HepG2 (cell line): ENCODE measurements at regions not wholly inside any gene's neighbourhood (a gene's known extent, or its start where the extent isn't known, plus 50 kb on each side); places are given as distances from the start of the nearest gene placed in this dataset.

ENCODE experiments used
- ATAC-seq: fragments of 200-7000 bp; cut with Tn5 transposase; 3 replicates; pipeline ENCODE4 v1.9.1; 2020; ENCODE audit warnings: mild to moderate bottlenecking, moderate library complexity
- BruUV-seq: library from RNA; stranded (reverse); fragments of 400-500 nt; replicated peaks from 2 replicates; lab custom pipeline; 2021; lab: Mats Ljungman, UMichigan
- CTCF ChIA-PET: fragments of 300-600 bp; formaldehyde crosslinking; extraction: SDS; loops from one replicate; lab custom pipeline; 2021; ENCODE audit warnings: low total read pairs, inconsistent platforms, low intra/inter-chr PET ratio; lab: Yijun Ruan, JAX
- POLR2A ChIA-PET: fragments of 350-600 bp; sonication (Branson Sonifier 250); formaldehyde crosslinking; loops from one replicate; lab custom pipeline; 2020; ENCODE audit warnings: antibody characterized with exemption, inconsistent platforms; lab: Yijun Ruan, JAX
- DNase-seq: peaks from one replicate; pipeline ENCODE4 v3.0.0-alpha.2; 2015; ENCODE audit warnings: low spot score
- FAIRE-seq: peaks from 3 replicates; lab custom pipeline; 2011; peaks lifted over from hg19 to GRCh38; lab: Jason Lieb, UNC
- H2AFZ ChIP-seq: one replicate; pipeline ENCODE4 v1.6.1; 2011; ENCODE audit warnings: low read length, inconsistent platforms
- H3K27ac ChIP-seq: fragments of 300-600 bp; 3 replicates; pipeline ENCODE4 v1.8.0; 2011; ENCODE audit warnings: mixed run types, mild to moderate bottlenecking, mixed read lengths, low read length, inconsistent platforms; ENCODE audit not compliant: insufficient read depth; ENCODE audit errors: extremely low read length
- H3K27me3 ChIP-seq, 2 experiments: fragments of 200-600 bp in 1 of 2; 2 replicates in 1 of 2; 3 replicates in 1 of 2; pipeline versions ENCODE4 v1.6.0 to v1.8.0; 2011; ENCODE audit warnings: low read length in 2 of 2, mild to moderate bottlenecking in 2 of 2, moderate library complexity in 2 of 2, inconsistent platforms in 1 of 2; ENCODE audit not compliant: insufficient read depth in 2 of 2, control insufficient read depth in 1 of 2
- H3K36me3 ChIP-seq, 2 experiments: fragments of 200-600 bp in 1 of 2; replicated peaks in 1 of 2; 2 replicates in 1 of 2; 3 replicates in 1 of 2; pipeline versions ENCODE4 v1.5.1 to v1.8.0; 2011; ENCODE audit warnings: low read length in 2 of 2, inconsistent platforms in 1 of 2; ENCODE audit not compliant: insufficient read depth in 2 of 2, control insufficient read depth in 1 of 2
- H3K4me1 ChIP-seq: 2 replicates; pipeline ENCODE4 v1.5.1; 2012; ENCODE audit warnings: low read length, inconsistent platforms; ENCODE audit not compliant: insufficient read depth
- H3K4me2 ChIP-seq: 2 replicates; pipeline ENCODE4 v1.6.0; 2011; ENCODE audit warnings: low read depth, low read length, inconsistent platforms
- H3K4me3 ChIP-seq, 3 experiments: fragments of 200-600 bp in 1 of 3; sonication (generic), shearing (Covaris generic) in 1 of 3; replicated peaks in 1 of 3; 2 replicates each; pipeline ENCODE4 v1.5.1; 2011 to 2016; ENCODE audit warnings: low read length in 3 of 3, inconsistent platforms in 2 of 3, low read depth in 2 of 3, mild to moderate bottlenecking in 2 of 3, control low read depth in 1 of 3, mixed read lengths in 1 of 3; ENCODE audit not compliant: insufficient read depth in 1 of 3
- H3K79me2 ChIP-seq: one replicate; pipeline ENCODE4 v1.6.1; 2011; ENCODE audit warnings: low read length, inconsistent platforms; ENCODE audit not compliant: insufficient read depth
- H3K9ac ChIP-seq: 2 replicates; pipeline ENCODE4 v1.6.0; 2011; ENCODE audit warnings: mild to moderate bottlenecking, low read depth, low read length, inconsistent platforms; ENCODE audit not compliant: insufficient read depth
- H3K9me3 ChIP-seq: 2 replicates; pipeline ENCODE4 v1.5.1; 2012; ENCODE audit warnings: mild to moderate bottlenecking, low read length
- H4K20me1 ChIP-seq: 2 replicates; pipeline ENCODE4 v1.6.0; 2011; ENCODE audit warnings: inconsistent platforms, mild to moderate bottlenecking, low read length, moderate library complexity; ENCODE audit not compliant: insufficient read depth
- CEBPB ChIP-seq: IDR thresholded peaks from 2 replicates; pipeline ENCODE4 v1.6.1; 2011; ENCODE audit warnings: low read depth, low read length, improper control_type of control experiment, borderline replicate concordance
- ETV6 ChIP-seq: sonication (generic); formaldehyde crosslinking; conservative IDR thresholded peaks from 2 replicates; pipeline ENCODE4 v1.4.0; 2020; ENCODE audit warnings: missing genetic modification reagents
- FOXP1 ChIP-seq, 2 experiments: fragments of 450-650 bp in 1 of 2; IDR thresholded peaks; 2 replicates each; pipeline ENCODE4 v1.6.1; 2017 to 2018; ENCODE audit warnings: antibody characterized with exemption in 1 of 2
- HES4 ChIP-seq: sonication (generic); formaldehyde crosslinking; IDR thresholded peaks from 2 replicates; pipeline ENCODE4 v1.9.0; 2021; ENCODE audit warnings: mild to moderate bottlenecking, missing genetic modification reagents, borderline replicate concordance
- MAFK ChIP-seq, 2 experiments: IDR thresholded peaks in 1 of 2; conservative IDR thresholded peaks in 1 of 2; 2 replicates each; pipeline ENCODE4 v1.6.1; 2011; ENCODE audit warnings: improper control_type of control experiment in 2 of 2, low read length in 2 of 2
- MEIS2 ChIP-seq: sonication (generic); formaldehyde crosslinking; IDR thresholded peaks from 2 replicates; pipeline ENCODE4 v1.9.0; 2021; ENCODE audit warnings: mild to moderate bottlenecking, missing genetic modification reagents
- PRPF4 ChIP-seq: fragments of 200-400 bp; formaldehyde crosslinking; IDR thresholded peaks from 2 replicates; pipeline ENCODE4 v1.6.1; 2016; ENCODE audit warnings: low read length, low read depth; ENCODE audit not compliant: poor library complexity, severe bottlenecking
- RBAK ChIP-seq: sonication (generic); formaldehyde crosslinking; IDR thresholded peaks from 2 replicates; pipeline ENCODE4 v1.5.1; 2020; ENCODE audit warnings: mild to moderate bottlenecking, missing genetic modification reagents
- SAFB2 ChIP-seq: sonication (generic); formaldehyde crosslinking; IDR thresholded peaks from 2 replicates; pipeline ENCODE4 v1.5.1; 2020; ENCODE audit warnings: missing genetic modification reagents, low read depth, mild to moderate bottlenecking, borderline replicate concordance
- TOPORS ChIP-seq: sonication (generic); formaldehyde crosslinking; IDR thresholded peaks from 2 replicates; pipeline ENCODE4 v1.8.0; 2023; ENCODE audit warnings: mild to moderate bottlenecking, missing genetic modification reagents
- WIZ ChIP-seq: sonication (generic); formaldehyde crosslinking; IDR thresholded peaks from 2 replicates; pipeline ENCODE4 v1.5.1; 2020; ENCODE audit warnings: mild to moderate bottlenecking, missing genetic modification reagents
- ZNF446 ChIP-seq: sonication (generic); formaldehyde crosslinking; IDR thresholded peaks from 2 replicates; pipeline ENCODE4 v1.5.0; 2020; ENCODE audit warnings: mild to moderate bottlenecking, missing genetic modification reagents
- ZNF547 ChIP-seq: sonication (generic); formaldehyde crosslinking; IDR thresholded peaks from 2 replicates; pipeline ENCODE4 v1.5.1; 2020; ENCODE audit warnings: mild to moderate bottlenecking, missing genetic modification reagents
- WGBS: methylation state at CpG from one replicate; pipeline ENCODE4 v1.1.6; 2017; ENCODE audit warnings: low lambda C conversion rate; 5-methylcytosine and 5-hydroxymethylcytosine counted together
- in situ Hi-C: cut with HindIII; loops from 2 replicates; pipeline ENCODE4 v1.10.0; 2017; ENCODE audit warnings: low pct_unique_long_range_greater_than_20kb; ENCODE audit not compliant: extremely low pct_ligation_motif_present
- intact Hi-C: fragments of 100-400 bp; cut with micrococcal nuclease; formaldehyde crosslinking; loops from one replicate; pipeline ENCODE4 v1.10.0; 2022; ENCODE audit not compliant: unreplicated experiment
- TF ChIP-seq, protein P1 (sequence below): sonication (generic); formaldehyde crosslinking; IDR thresholded peaks from 2 replicates; pipeline ENCODE4 v1.8.1; 2023; ENCODE audit warnings: mild to moderate bottlenecking, inconsistent platforms, moderate library complexity, missing genetic modification reagents, borderline replicate concordance
- TF ChIP-seq, protein P2 (sequence below): IDR thresholded peaks from 2 replicates; pipeline ENCODE4 v1.6.1; 2016; ENCODE audit warnings: missing genetic modification reagents, missing compliant biosample characterization
- TF ChIP-seq, protein P3 (sequence below): sonication (generic); formaldehyde crosslinking; IDR thresholded peaks from 2 replicates; pipeline ENCODE4 v1.5.0; 2020; ENCODE audit warnings: missing genetic modification reagents
- TF ChIP-seq, protein P4 (sequence below): IDR thresholded peaks from 2 replicates; pipeline ENCODE4 v1.6.1; 2018; ENCODE audit warnings: missing genetic modification reagents

DNA sequence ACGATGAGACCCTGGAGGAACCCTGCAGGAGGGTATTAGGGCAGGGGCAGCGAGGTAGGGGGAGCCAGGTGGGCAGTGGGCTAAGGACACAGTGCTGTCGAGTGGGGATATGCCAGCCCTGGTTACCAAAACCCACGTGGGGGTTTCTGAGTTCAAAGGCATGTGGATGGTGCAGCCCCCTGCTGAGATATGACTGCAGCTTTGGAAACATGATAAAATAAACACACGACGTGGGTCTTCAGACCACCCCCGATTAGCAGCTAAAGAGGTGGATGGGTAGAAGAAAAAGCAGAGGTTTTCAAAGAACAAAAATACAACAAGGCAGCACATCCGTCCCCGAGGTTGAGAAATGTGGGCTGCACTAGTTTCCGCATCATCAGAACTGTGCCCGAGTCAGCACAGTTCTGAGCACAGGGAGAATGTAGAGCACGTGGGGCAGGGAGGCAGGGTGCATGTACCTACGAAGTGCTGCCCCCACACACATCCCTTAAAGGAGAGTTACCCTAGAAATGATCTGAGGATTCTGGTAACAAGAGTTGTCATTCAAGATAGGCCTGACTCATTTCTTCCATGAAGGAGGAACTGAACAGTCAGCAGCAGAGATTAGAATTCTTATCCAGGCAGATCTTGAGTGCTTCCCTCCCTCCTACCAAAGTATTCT is 121.3 kb downstream of the RPLP1 start:
- intact Hi-C loops: no loop called here
- H4K20me1 ChIP-seq: peaks cover 51% of the 10 kb centered on the region; the same call in 1 of the 2 replicates
- no peak for TF ChIP-seq PRPF4
- no peak for TF ChIP-seq SAFB2 (CRISPR knock-in tag)
- no peak for TF ChIP-seq ZNF446 (CRISPR knock-in tag)
- TF ChIP-seq MAFK (conservative IDR thresholded peaks at IDR 0.05 in 1 of 2, IDR thresholded peaks at IDR 0.05 in 1 of 2; ENCODE audit: low read length in 2 of 2): no peak
- no peak for TF ChIP-seq TOPORS (CRISPR knock-in tag)
- TF ChIP-seq WIZ (CRISPR knock-in tag): no peak
- TF ChIP-seq, protein P1, sequence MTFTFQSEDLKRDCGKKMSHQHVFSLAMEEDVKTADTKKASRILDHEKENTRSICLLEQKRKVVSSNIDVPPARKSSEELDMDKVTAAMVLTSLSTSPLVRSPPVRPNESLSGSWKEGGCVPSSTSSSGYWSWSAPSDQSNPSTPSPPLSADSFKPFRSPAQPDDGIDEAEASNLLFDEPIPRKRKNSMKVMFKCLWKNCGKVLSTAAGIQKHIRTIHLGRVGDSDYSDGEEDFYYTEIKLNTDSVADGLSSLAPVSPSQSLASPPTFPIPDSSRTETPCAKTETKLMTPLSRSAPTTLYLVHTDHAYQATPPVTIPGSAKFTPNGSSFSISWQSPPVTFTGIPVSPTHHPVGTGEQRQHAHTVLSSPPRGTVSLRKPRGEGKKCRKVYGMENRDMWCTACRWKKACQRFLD (CRISPR knock-in tag): no peak
- no peak for TF ChIP-seq MEIS2 (CRISPR knock-in tag)
- TF ChIP-seq, protein P2, sequence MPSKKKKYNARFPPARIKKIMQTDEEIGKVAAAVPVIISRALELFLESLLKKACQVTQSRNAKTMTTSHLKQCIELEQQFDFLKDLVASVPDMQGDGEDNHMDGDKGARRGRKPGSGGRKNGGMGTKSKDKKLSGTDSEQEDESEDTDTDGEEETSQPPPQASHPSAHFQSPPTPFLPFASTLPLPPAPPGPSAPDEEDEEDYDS (CRISPR knock-in tag): no peak
- TF ChIP-seq, protein P3, sequence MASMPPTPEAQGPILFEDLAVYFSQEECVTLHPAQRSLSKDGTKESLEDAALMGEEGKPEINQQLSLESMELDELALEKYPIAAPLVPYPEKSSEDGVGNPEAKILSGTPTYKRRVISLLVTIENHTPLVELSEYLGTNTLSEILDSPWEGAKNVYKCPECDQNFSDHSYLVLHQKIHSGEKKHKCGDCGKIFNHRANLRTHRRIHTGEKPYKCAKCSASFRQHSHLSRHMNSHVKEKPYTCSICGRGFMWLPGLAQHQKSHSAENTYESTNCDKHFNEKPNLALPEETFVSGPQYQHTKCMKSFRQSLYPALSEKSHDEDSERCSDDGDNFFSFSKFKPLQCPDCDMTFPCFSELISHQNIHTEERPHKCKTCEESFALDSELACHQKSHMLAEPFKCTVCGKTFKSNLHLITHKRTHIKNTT: no peak
- TF ChIP-seq HES4 (CRISPR knock-in tag): no peak
- no peak for TF ChIP-seq FOXP1 (IDR thresholded peaks at IDR 0.05)
- TF ChIP-seq FOXP1 (CRISPR knock-in tag; IDR thresholded peaks at IDR 0.05): no peak
- TF ChIP-seq, protein P4, sequence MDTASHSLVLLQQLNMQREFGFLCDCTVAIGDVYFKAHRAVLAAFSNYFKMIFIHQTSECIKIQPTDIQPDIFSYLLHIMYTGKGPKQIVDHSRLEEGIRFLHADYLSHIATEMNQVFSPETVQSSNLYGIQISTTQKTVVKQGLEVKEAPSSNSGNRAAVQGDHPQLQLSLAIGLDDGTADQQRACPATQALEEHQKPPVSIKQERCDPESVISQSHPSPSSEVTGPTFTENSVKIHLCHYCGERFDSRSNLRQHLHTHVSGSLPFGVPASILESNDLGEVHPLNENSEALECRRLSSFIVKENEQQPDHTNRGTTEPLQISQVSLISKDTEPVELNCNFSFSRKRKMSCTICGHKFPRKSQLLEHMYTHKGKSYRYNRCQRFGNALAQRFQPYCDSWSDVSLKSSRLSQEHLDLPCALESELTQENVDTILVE (CRISPR knock-in tag): no peak
- TF ChIP-seq CEBPB: no peak
- no peak for TF ChIP-seq ETV6 (CRISPR knock-in tag)
- TF ChIP-seq ZNF547 (CRISPR knock-in tag): no peak
- no peak for TF ChIP-seq RBAK
- TF ChIP-seq, all 625 proteins: peak for 0
- no peak for FAIRE-seq
- WGBS: 11% methylated on average over 13 of the region's 13 CpGs
- POLR2A ChIA-PET: no interaction called here
- BruUV-seq: no TSS peak
- H2AFZ ChIP-seq: no peak overlapping the region
- no peak for DNase-seq
- peaks cover 16 to 93% of the 10 kb centered on the region in 2 experiments; a peak in 4 of 5 replicates for H3K27me3 ChIP-seq
- H3K9ac ChIP-seq: no peak overlapping the region
- no peak overlapping the region for H3K27ac ChIP-seq
- in situ Hi-C loops: no loop called here
- H3K4me2 ChIP-seq: no peak overlapping the region
- H3K4me3 ChIP-seq: no peak overlapping the region
- H3K9me3 ChIP-seq: no peaks in the 10 kb centered on the region
- H3K4me1 ChIP-seq: no peaks in the 10 kb centered on the region
- no peak for ATAC-seq
- no peaks in the 10 kb centered on the region for H3K36me3 ChIP-seq
- no peaks in the 10 kb centered on the region for H3K79me2 ChIP-seq
- CTCF ChIA-PET: no interaction called here
